NCI-H1105 treated with DMSO at 0.1 percent for 48 hours (cell line): ENCODE measurements at regions not wholly inside any gene's neighbourhood (a gene's known extent, or its start where the extent isn't known, plus 50 kb on each side); places are given as distances from the start of the nearest gene placed in this dataset.

Experiments used
- DNase-seq: peaks from one replicate; lab custom pipeline; 2025; lab: John Stamatoyannopoulos, UW

GRCh38 chr14:61107869-61108493 lies 126.9 kb downstream of the SLC38A6 start:
- DNase-seq = no peak

GRCh38 chr14:61106959-61107641 lies 126.1 kb downstream of the SLC38A6 start:
- no peak for DNase-seq

- DNase-seq = no peak
Measured at GRCh38 chr14:61106271-61106958, 125.4 kb downstream of the SLC38A6 start.

GRCh38 chr14:61104358-61104757 lies 123.3 kb downstream of the SLC38A6 start:
- DNase-seq = no peak

- DNase-seq = no peak
Measured at GRCh38 chr14:61103541-61104339, 122.7 kb downstream of the SLC38A6 start.

GRCh38 chr14:61102549-61103466 lies 121.8 kb downstream of the SLC38A6 start:
- DNase-seq = no peak
